Right atrium auricular region (tissue), 2 donors: ENCODE measurements at regions not wholly inside any gene's neighbourhood (a gene's known extent, or its start where the extent isn't known, plus 50 kb on each side); places are given as distances from the start of the nearest gene placed in this dataset.

Experiments used
- DNase-seq: peaks from one replicate; pipeline ENCODE4 v3.0.0-alpha.2; 2019; ENCODE audit warnings: low spot score
- H3K27ac ChIP-seq, 2 donors: fragments of 200-600 bp; sonication (generic); 1 replicate in 1 of 2; 2 replicates in 1 of 2; pipeline ENCODE4 v1.5.1; 2016 to 2019
- H3K27me3 ChIP-seq, 2 donors: fragments of 200-600 bp; sonication (generic); one replicate each; pipeline versions ENCODE4 v1.5.1 to v1.6.0; 2017 to 2019
- H3K36me3 ChIP-seq: fragments of 200-600 bp; sonication (generic); one replicate; pipeline ENCODE4 v1.5.1; 2016
- H3K4me1 ChIP-seq, 2 donors: fragments of 200-600 bp; sonication (generic); one replicate each; pipeline versions ENCODE4 v1.5.1 to v1.6.0; 2017 to 2019
- H3K4me3 ChIP-seq, 2 donors: fragments of 200-600 bp; sonication (generic); 1 replicate in 1 of 2; 2 replicates in 1 of 2; pipeline ENCODE4 v1.5.1; 2017 to 2019; ENCODE audit warnings: mild to moderate bottlenecking in 1 of 2, moderate library complexity in 1 of 2
- H3K9me3 ChIP-seq, 2 donors: fragments of 200-600 bp; sonication (generic); one replicate each; pipeline ENCODE4 v1.5.1; 2019
- CTCF ChIP-seq, 2 donors: fragments of 200-600 bp; sonication (generic); IDR thresholded peaks; one replicate each; pipeline ENCODE4 v1.5.1; 2019; ENCODE audit warnings: antibody characterized with exemption in 2 of 2

- no peaks in the 10 kb centered on the region for H3K36me3 ChIP-seq
- H3K27ac ChIP-seq = no peak overlapping the region
- DNase-seq = peak; percentile 16
- no peak overlapping the region for H3K4me3 ChIP-seq
- H3K27me3 ChIP-seq = no peaks in the 10 kb centered on the region
- H3K9me3 ChIP-seq = no peaks in the 10 kb centered on the region
- no peak for TF ChIP-seq CTCF (IDR thresholded peaks at IDR 0.05)
- no peaks in the 10 kb centered on the region for H3K4me1 ChIP-seq
Measured at GRCh38 chr12:127304751-127305725, 961.9 kb upstream of the TMEM132C start.

GRCh38 chr12:127306604-127307215, 960.3 kb upstream of the TMEM132C start:
- no peak for DNase-seq
- no peaks in the 10 kb centered on the region for H3K27me3 ChIP-seq
- no peak for TF ChIP-seq CTCF (IDR thresholded peaks at IDR 0.05)
- no peak overlapping the region for H3K27ac ChIP-seq
- no peaks in the 10 kb centered on the region for H3K9me3 ChIP-seq
- no peaks in the 10 kb centered on the region for H3K4me1 ChIP-seq
- no peak overlapping the region for H3K4me3 ChIP-seq
- H3K36me3 ChIP-seq = no peaks in the 10 kb centered on the region

- Histone ChIP-seq H3K4me1 (no peaks in the 10 kb centered on the region), H3K4me3 (no peak overlapping the region), H3K36me3 (no peaks in the 10 kb centered on the region), H3K9me3 (no peaks in the 10 kb centered on the region), H3K27me3 (no peaks in the 10 kb centered on the region), H3K27ac (no peak overlapping the region)
- peak; percentile 13 for DNase-seq
- no peak for TF ChIP-seq CTCF (IDR thresholded peaks at IDR 0.05)
Measured at GRCh38 chr12:127307528-127307927, 959.4 kb upstream of the TMEM132C start.

GRCh38 chr12:127308148-127308547, 958.8 kb upstream of the TMEM132C start:
- H3K4me1 ChIP-seq = no peaks in the 10 kb centered on the region
- DNase-seq = peak; percentile 23
- H3K4me3 ChIP-seq = no peak overlapping the region
- no peaks in the 10 kb centered on the region for H3K36me3 ChIP-seq
- no peak overlapping the region for H3K27ac ChIP-seq
- H3K9me3 ChIP-seq = no peaks in the 10 kb centered on the region
- TF ChIP-seq CTCF (IDR thresholded peaks at IDR 0.05) = no peak
- no peaks in the 10 kb centered on the region for H3K27me3 ChIP-seq

- TF ChIP-seq CTCF (IDR thresholded peaks at IDR 0.05) = no peak
- no peaks in the 10 kb centered on the region for H3K27me3 ChIP-seq
Measured at GRCh38 chr12:127310548-127310947, 956.4 kb upstream of the TMEM132C start.

More at GRCh38 chr12:127310548-127310947, 956.4 kb upstream of the TMEM132C start:
- H3K4me1 ChIP-seq = no peaks in the 10 kb centered on the region
- no peak overlapping the region for H3K27ac ChIP-seq
- no peaks in the 10 kb centered on the region for H3K9me3 ChIP-seq
- H3K36me3 ChIP-seq = no peaks in the 10 kb centered on the region
- DNase-seq = no peak
- no peak overlapping the region for H3K4me3 ChIP-seq
